Neural progenitor cell (in vitro differentiated cells): ENCODE measurements at regions not wholly inside any gene's neighbourhood (a gene's known extent, or its start where the extent isn't known, plus 50 kb on each side); places are given as distances from the start of the nearest gene placed in this dataset.

Experiments
- DNase-seq: peaks from one replicate; pipeline ENCODE4 v3.0.0-alpha.2; 2016; ENCODE audit warnings: low spot score
- H2AFZ ChIP-seq: fragments of 200-600 bp; sonication (generic); replicated peaks from 2 replicates; pipeline ENCODE4 v1.6.1; 2016; ENCODE audit warnings: antibody characterized with exemption
- H3F3A ChIP-seq: fragments of 200-600 bp; sonication (generic); 2 replicates; pipeline ENCODE4 v1.6.1; 2016; ENCODE audit warnings: antibody characterized with exemption, low read depth
- H3K27ac ChIP-seq: fragments of 200-600 bp; sonication (generic); 2 replicates; pipeline ENCODE4 v1.5.1; 2016; ENCODE audit warnings: mild to moderate bottlenecking
- H3K27me3 ChIP-seq: fragments of 200-600 bp; sonication (generic); 2 replicates; pipeline ENCODE4 v1.6.1; 2016; ENCODE audit warnings: mild to moderate bottlenecking, moderate library complexity
- H3K36me3 ChIP-seq: fragments of 200-600 bp; sonication (generic); 2 replicates; pipeline ENCODE4 v1.5.1; 2016
- H3K4me1 ChIP-seq: fragments of 200-600 bp; sonication (generic); 2 replicates; pipeline ENCODE4 v1.6.1; 2016; ENCODE audit warnings: mixed run types
- H3K4me2 ChIP-seq: fragments of 200-600 bp; sonication (generic); 2 replicates; pipeline ENCODE4 v1.6.1; 2016
- H3K4me3 ChIP-seq: fragments of 200-600 bp; sonication (generic); 2 replicates; pipeline ENCODE4 v1.5.1; 2016
- H3K79me2 ChIP-seq: fragments of 200-600 bp; sonication (generic); 2 replicates; pipeline ENCODE4 v1.6.1; 2016; ENCODE audit warnings: low read depth
- H3K9ac ChIP-seq: fragments of 200-600 bp; sonication (generic); 2 replicates; pipeline ENCODE4 v1.6.1; 2016
- H3K9me3 ChIP-seq: fragments of 200-600 bp; sonication (generic); 2 replicates; pipeline ENCODE4 v1.5.1; 2016; ENCODE audit warnings: low read depth
- H4K20me1 ChIP-seq: fragments of 200-600 bp; sonication (generic); 2 replicates; pipeline ENCODE4 v1.6.1; 2016; ENCODE audit warnings: low read depth
- H3K27ac Mint-ChIP-seq: 3 replicates; pipeline ENCODE4 v1.8.0; 2021; ENCODE audit warnings: mixed read lengths
- H3K27me3 Mint-ChIP-seq: 2 replicates; pipeline ENCODE4 v1.8.0; 2022; ENCODE audit warnings: low read depth, mild to moderate bottlenecking, inconsistent platforms, moderate library complexity, mixed read lengths; ENCODE audit not compliant: insufficient read depth
- H3K36me3 Mint-ChIP-seq: 3 replicates; pipeline ENCODE4 v1.8.0; 2021; ENCODE audit warnings: mixed read lengths
- H3K4me1 Mint-ChIP-seq: 3 replicates; pipeline ENCODE4 v1.8.0; 2021; ENCODE audit warnings: mixed read lengths
- H3K4me3 Mint-ChIP-seq: 3 replicates; pipeline ENCODE4 v1.8.0; 2021; ENCODE audit warnings: mild to moderate bottlenecking, moderate library complexity, mixed read lengths
- H3K9me3 Mint-ChIP-seq: 3 replicates; pipeline ENCODE4 v1.8.0; 2020; ENCODE audit warnings: mixed read lengths
- CTCF ChIP-seq: fragments of 200-600 bp; sonication (generic); IDR thresholded peaks from 2 replicates; pipeline ENCODE4 v1.5.1; 2017; ENCODE audit warnings: antibody characterized with exemption, mild to moderate bottlenecking
- EZH2 ChIP-seq: fragments of 200-600 bp; sonication (generic); IDR thresholded peaks from 2 replicates; pipeline ENCODE4 v1.6.1; 2017; ENCODE audit warnings: antibody characterized with exemption, mild to moderate bottlenecking, moderate library complexity
- EZH2phosphoT487 ChIP-seq: fragments of 200-600 bp; sonication (generic); IDR thresholded peaks from 2 replicates; pipeline ENCODE4 v1.6.1; 2017; ENCODE audit warnings: antibody characterized with exemption

DNA sequence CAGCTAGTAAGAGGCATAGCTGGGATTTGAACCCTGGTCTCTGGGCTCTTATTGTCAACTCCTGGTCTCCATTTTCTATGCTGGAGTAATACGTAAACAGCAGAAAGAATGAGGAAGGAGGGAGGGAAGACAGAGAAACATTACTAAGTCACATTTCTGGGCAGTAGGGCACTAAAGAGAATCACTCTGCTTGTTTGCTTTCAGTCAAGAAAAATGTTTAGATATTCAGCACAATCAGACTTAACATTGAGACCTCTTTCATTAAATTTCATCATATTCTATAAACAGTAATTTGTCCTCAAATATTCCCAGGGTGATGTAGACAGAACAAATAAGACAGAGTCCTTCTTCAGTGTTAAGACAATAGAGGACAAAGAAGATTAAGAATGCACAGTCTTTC, 67.7 kb upstream of the BNC1 start:
- Mint-ChIP-seq H3K27me3 (peaks cover 5% of the 10 kb centered on the region), H3K36me3 (no peaks in the 10 kb centered on the region), H3K27ac (no peak overlapping the region), H3K4me3 (no peak overlapping the region), H3K4me1 (no peaks in the 10 kb centered on the region), H3K9me3 (no peaks in the 10 kb centered on the region)
- no peak for DNase-seq
- Histone ChIP-seq H2AFZ (peak overlapping the region; percentile 14), H3K4me3 (no peak overlapping the region), H3F3A (no peaks in the 10 kb centered on the region), H3K9ac (no peak overlapping the region), H3K4me2 (no peak overlapping the region), H3K79me2 (no peaks in the 10 kb centered on the region), H3K4me1 (no peaks in the 10 kb centered on the region), H4K20me1 (no peaks in the 10 kb centered on the region), H3K9me3 (no peaks in the 10 kb centered on the region), H3K27ac (no peak overlapping the region), H3K36me3 (no peaks in the 10 kb centered on the region), H3K27me3 (no peaks in the 10 kb centered on the region)
- TF ChIP-seq EZH2phosphoT487 (no peak), EZH2 (no peak), CTCF (no peak)

GRCh38 chr15:83356501-83357399, 72.3 kb upstream of the BNC1 start:
- H2AFZ ChIP-seq = no peak overlapping the region
- no peaks in the 10 kb centered on the region for H3K79me2 ChIP-seq
- H3K4me1 ChIP-seq = peaks cover 3% of the 10 kb centered on the region
- Mint-ChIP-seq H3K4me1 (peaks cover 5% of the 10 kb centered on the region), H3K27me3 (peaks cover 9% of the 10 kb centered on the region), H3K27ac (no peak overlapping the region), H3K36me3 (no peaks in the 10 kb centered on the region), H3K9me3 (no peaks in the 10 kb centered on the region), H3K4me3 (no peak overlapping the region)
- no peaks in the 10 kb centered on the region for H3K27me3 ChIP-seq
- no peaks in the 10 kb centered on the region for H3F3A ChIP-seq
- H3K4me3 ChIP-seq = no peak overlapping the region
- H3K9me3 ChIP-seq = no peaks in the 10 kb centered on the region
- DNase-seq = no peak
- no peak overlapping the region for H3K27ac ChIP-seq
- TF ChIP-seq EZH2phosphoT487 = no peak
- no peak for TF ChIP-seq CTCF
- TF ChIP-seq EZH2 = no peak
- H3K4me2 ChIP-seq = no peak overlapping the region
- H3K9ac ChIP-seq = no peak overlapping the region
- H3K36me3 ChIP-seq = no peaks in the 10 kb centered on the region
- no peaks in the 10 kb centered on the region for H4K20me1 ChIP-seq

DNA sequence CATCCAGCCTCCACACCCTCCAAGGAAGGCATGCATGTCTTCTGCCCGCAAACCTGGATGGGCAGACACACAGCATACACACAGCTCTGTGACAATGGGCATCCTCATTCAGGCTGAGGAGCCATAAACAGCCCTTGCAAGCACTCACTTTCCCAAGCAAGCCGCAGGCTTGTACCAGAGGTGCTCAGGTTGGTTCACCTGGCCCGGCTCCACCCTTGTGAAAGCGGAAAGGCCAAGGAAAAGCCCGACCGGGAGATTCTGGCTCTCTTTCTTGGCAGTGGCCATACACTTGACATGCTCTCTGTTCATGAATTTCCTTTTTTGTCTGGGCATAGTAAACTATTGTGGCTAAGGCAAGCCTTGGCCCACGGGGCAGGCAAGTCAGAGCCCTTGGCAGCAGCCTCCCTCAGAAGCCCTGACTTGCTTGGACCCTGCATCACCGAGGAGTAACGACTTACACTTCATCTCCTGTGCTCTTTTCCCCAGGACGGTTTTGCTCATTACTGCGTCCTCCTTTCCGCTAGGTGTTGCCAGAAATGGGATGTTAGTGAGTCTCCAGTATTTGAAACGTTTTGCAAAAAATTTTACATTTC, 74.6 kb upstream of the BNC1 start:
- no peak overlapping the region for H3K27ac ChIP-seq
- no peaks in the 10 kb centered on the region for H4K20me1 ChIP-seq
- TF ChIP-seq EZH2phosphoT487 = no peak
- no peak for TF ChIP-seq CTCF
- TF ChIP-seq EZH2 = no peak
- H3F3A ChIP-seq = no peaks in the 10 kb centered on the region
- Mint-ChIP-seq H3K27ac (no peak overlapping the region), H3K9me3 (no peaks in the 10 kb centered on the region), H3K27me3 (peaks cover 4% of the 10 kb centered on the region), H3K36me3 (no peaks in the 10 kb centered on the region), H3K4me1 (peaks cover 5% of the 10 kb centered on the region), H3K4me3 (no peak overlapping the region)
- no peak overlapping the region for H3K9ac ChIP-seq
- peaks cover 3% of the 10 kb centered on the region for H3K4me1 ChIP-seq
- DNase-seq = no peak
- no peak overlapping the region for H3K4me3 ChIP-seq
- H3K9me3 ChIP-seq = no peaks in the 10 kb centered on the region
- no peak overlapping the region for H2AFZ ChIP-seq
- H3K27me3 ChIP-seq = peaks cover 9% of the 10 kb centered on the region
- no peaks in the 10 kb centered on the region for H3K79me2 ChIP-seq
- no peaks in the 10 kb centered on the region for H3K36me3 ChIP-seq
- H3K4me2 ChIP-seq = no peak overlapping the region
